ENCODE measurements at regions not wholly inside any gene's neighbourhood (a gene's known extent, or its start where the extent isn't known, plus 50 kb on each side); places are given as distances from the start of the nearest gene placed in this dataset.

DNA sequence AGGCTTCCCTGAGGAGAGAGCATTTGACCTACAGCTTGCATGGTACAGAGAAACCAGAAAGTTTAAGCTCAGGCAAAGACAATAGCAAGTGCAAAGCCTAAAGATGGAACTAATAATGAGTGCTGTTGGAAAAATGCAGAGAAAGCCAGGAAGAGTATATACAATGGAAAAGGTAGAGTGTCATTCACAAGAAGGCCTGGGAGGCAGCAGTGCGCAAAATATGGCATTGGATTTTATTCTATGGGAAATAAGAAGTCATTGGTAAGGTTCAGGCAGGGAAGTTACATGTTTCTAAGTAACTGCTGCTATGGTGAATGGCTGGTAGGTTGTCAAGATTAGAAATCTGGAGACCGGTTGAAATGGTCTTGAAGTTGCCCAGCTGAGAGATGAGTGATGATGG lies 2167.3 kb upstream of the CELF4 start:
- no peak overlapping the region for H3K9ac ChIP-seq (ENCODE audit: low read length)
- no TSS peak for BruUV-seq (replicated peaks)
- DNase-seq (no peak), ATAC-seq (no peak)
- H3K4me1 ChIP-seq (ENCODE audit: insufficient read depth, low read length): no peaks in the 10 kb centered on the region
- H3K27me3 ChIP-seq (ENCODE audit: low read length): no peaks in the 10 kb centered on the region
- no peaks in the 10 kb centered on the region for H3F3A ChIP-seq (ENCODE audit: low read length, unreplicated experiment)
- no peaks in the 10 kb centered on the region for H3K9me3 ChIP-seq (ENCODE audit: low read length)
- CTCF ChIA-PET: no interaction called here
- POLR2A ChIA-PET (ENCODE audit: unreplicated experiment): no interaction called here
- intact Hi-C loops (cut with micrococcal nuclease): no loop called here
- no peak for TF ChIP-seq EZH2phosphoT487 (IDR thresholded peaks at IDR 0.05; ENCODE audit: borderline replicate concordance, low read length)
- TF ChIP-seq, protein P1, sequence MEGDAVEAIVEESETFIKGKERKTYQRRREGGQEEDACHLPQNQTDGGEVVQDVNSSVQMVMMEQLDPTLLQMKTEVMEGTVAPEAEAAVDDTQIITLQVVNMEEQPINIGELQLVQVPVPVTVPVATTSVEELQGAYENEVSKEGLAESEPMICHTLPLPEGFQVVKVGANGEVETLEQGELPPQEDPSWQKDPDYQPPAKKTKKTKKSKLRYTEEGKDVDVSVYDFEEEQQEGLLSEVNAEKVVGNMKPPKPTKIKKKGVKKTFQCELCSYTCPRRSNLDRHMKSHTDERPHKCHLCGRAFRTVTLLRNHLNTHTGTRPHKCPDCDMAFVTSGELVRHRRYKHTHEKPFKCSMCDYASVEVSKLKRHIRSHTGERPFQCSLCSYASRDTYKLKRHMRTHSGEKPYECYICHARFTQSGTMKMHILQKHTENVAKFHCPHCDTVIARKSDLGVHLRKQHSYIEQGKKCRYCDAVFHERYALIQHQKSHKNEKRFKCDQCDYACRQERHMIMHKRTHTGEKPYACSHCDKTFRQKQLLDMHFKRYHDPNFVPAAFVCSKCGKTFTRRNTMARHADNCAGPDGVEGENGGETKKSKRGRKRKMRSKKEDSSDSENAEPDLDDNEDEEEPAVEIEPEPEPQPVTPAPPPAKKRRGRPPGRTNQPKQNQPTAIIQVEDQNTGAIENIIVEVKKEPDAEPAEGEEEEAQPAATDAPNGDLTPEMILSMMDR (conservative IDR thresholded peaks at IDR 0.05; ENCODE audit: low read depth, low read length): peak; percentile 22; the same call in 1 of the 2 replicates
- H3K4me3 ChIP-seq (ENCODE audit: low read length): no peak overlapping the region
- no peak overlapping the region for H3K27ac ChIP-seq (ENCODE audit: low read length)
- H3K79me2 ChIP-seq (ENCODE audit: low read length): no peaks in the 10 kb centered on the region
- H4K20me1 ChIP-seq (ENCODE audit: low read length): no peaks in the 10 kb centered on the region
- H3K36me3 ChIP-seq (ENCODE audit: low read depth, low read length): no peaks in the 10 kb centered on the region
- no peak overlapping the region for H2AFZ ChIP-seq (ENCODE audit: low read length)
- no peaks in the 10 kb centered on the region for H3K9me2 ChIP-seq (replicated peaks; ENCODE audit: low read length)
- H3K4me2 ChIP-seq (ENCODE audit: low read length): no peak overlapping the region

DNA sequence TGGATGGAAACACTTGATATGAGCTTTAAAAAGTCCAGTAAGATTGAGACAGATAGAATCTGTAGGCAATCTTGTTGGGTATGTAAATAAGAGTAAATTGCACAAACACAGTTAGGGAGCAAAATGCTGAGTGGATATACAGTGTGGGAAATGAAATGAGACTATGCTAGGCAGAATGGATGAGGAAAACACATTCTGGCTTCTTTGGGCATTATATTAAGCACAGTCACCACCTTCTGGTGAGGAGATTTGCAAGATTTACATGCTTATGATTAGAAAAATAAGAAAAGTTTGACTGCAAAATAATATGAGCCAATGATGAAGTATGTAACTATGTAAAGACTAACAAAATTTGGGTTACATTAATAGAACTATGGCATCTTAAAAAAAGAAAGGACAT lies 2165.0 kb upstream of the CELF4 start:
- Histone ChIP-seq H3K36me3 (ENCODE audit: low read depth, low read length) (no peaks in the 10 kb centered on the region), H4K20me1 (ENCODE audit: low read length) (no peaks in the 10 kb centered on the region), H3K9me2 (replicated peaks; ENCODE audit: low read length) (no peaks in the 10 kb centered on the region), H3K4me3 (ENCODE audit: low read length) (no peak overlapping the region), H3F3A (ENCODE audit: low read length, unreplicated experiment) (no peaks in the 10 kb centered on the region), H3K9me3 (ENCODE audit: low read length) (no peaks in the 10 kb centered on the region), H3K79me2 (ENCODE audit: low read length) (no peaks in the 10 kb centered on the region), H3K4me1 (ENCODE audit: insufficient read depth, low read length) (no peaks in the 10 kb centered on the region), H3K9ac (ENCODE audit: low read length) (no peak overlapping the region), H2AFZ (ENCODE audit: low read length) (no peak overlapping the region), H3K27ac (ENCODE audit: low read length) (no peak overlapping the region), H3K27me3 (ENCODE audit: low read length) (no peaks in the 10 kb centered on the region), H3K4me2 (ENCODE audit: low read length) (no peak overlapping the region)
- DNase-seq: no peak
- no peak for ATAC-seq
- ChIA-PET CTCF (no interaction called here), POLR2A (ENCODE audit: unreplicated experiment) (no interaction called here)
- no TSS peak for BruUV-seq (replicated peaks)
- intact Hi-C loops (cut with micrococcal nuclease): no loop called here
- TF ChIP-seq, protein P1 (conservative IDR thresholded peaks at IDR 0.05; ENCODE audit: low read depth, low read length): no peak
- TF ChIP-seq EZH2phosphoT487 (IDR thresholded peaks at IDR 0.05; ENCODE audit: borderline replicate concordance, low read length): no peak
- no peak for TF ChIP-seq EZH2 (IDR thresholded peaks at IDR 0.05; ENCODE audit: low read length, unreplicated experiment)

DNA sequence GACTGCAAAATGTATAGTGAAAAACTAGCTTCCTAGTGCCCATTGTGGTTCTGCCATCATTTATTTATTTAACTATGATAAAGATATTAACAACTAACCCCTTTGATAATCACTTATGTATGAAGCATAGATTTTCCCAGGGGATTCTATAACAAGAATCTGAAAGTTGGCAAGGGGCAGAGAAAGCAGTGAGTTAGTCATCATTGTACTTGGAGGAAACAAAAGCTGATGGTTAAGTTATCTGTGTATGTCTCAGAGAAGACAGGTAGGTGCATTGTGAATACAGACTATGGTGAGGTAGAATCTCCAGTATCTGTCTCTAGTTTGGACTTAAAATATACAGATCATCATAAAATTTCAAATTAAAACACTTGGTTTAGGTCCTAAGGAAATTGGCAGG lies 2159.1 kb upstream of the CELF4 start:
- no peak overlapping the region for H3K4me3 ChIP-seq (ENCODE audit: low read length)
- H3K9ac ChIP-seq (ENCODE audit: low read length): no peak overlapping the region
- no peak overlapping the region for H2AFZ ChIP-seq (ENCODE audit: low read length)
- DNase-seq (no peak), ATAC-seq (no peak)
- H3K9me3 ChIP-seq (ENCODE audit: low read length): no peaks in the 10 kb centered on the region
- H3K4me2 ChIP-seq (ENCODE audit: low read length): no peak overlapping the region
- no peaks in the 10 kb centered on the region for H3K27me3 ChIP-seq (ENCODE audit: low read length)
- no peaks in the 10 kb centered on the region for H3K36me3 ChIP-seq (ENCODE audit: low read depth, low read length)
- no peak overlapping the region for H3K27ac ChIP-seq (ENCODE audit: low read length)
- BruUV-seq (replicated peaks): no TSS peak
- ChIA-PET POLR2A (ENCODE audit: unreplicated experiment) (interaction anchor here (0.6 kb wide), 1 partner anchor 23 kb away, joined by 4 read pairs; no protein-coding TSS in a partner anchor), CTCF (no interaction called here)
- no peaks in the 10 kb centered on the region for H3K9me2 ChIP-seq (replicated peaks; ENCODE audit: low read length)
- TF ChIP-seq EZH2 (IDR thresholded peaks at IDR 0.05; ENCODE audit: low read length, unreplicated experiment) (no peak), EZH2phosphoT487 (IDR thresholded peaks at IDR 0.05; ENCODE audit: borderline replicate concordance, low read length) (no peak)
- TF ChIP-seq, protein P1 (conservative IDR thresholded peaks at IDR 0.05; ENCODE audit: low read depth, low read length): no peak
- H4K20me1 ChIP-seq (ENCODE audit: low read length): no peaks in the 10 kb centered on the region
- intact Hi-C loops (cut with micrococcal nuclease): no loop called here
- no peaks in the 10 kb centered on the region for H3F3A ChIP-seq (ENCODE audit: low read length, unreplicated experiment)
- H3K4me1 ChIP-seq (ENCODE audit: insufficient read depth, low read length): no peaks in the 10 kb centered on the region
- H3K79me2 ChIP-seq (ENCODE audit: low read length): no peaks in the 10 kb centered on the region
